ENCODE measurements at regions not wholly inside any gene's neighbourhood (a gene's known extent, or its start where the extent isn't known, plus 50 kb on each side); places are given as distances from the start of the nearest gene placed in this dataset.

DNA sequence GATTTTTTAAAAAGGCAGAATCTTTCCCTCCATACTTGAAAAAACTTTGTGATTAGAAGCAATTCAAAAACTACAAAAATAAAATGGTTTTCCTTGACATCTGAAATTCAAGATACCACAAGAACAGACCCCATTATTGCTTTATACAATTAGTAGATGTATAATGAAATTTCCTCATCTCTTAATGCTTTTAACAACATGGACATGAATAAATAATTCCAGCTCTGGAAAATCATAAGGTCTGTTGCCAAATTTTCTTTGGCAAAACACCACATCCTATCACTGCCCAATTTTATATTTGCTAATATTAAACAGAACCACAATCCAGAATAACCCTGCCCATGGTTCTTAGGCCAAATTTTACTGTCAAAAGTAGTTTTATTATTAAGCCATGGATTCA lies 1543.6 kb upstream of the MIR17HG start:
- TF ChIP-seq, protein P1, sequence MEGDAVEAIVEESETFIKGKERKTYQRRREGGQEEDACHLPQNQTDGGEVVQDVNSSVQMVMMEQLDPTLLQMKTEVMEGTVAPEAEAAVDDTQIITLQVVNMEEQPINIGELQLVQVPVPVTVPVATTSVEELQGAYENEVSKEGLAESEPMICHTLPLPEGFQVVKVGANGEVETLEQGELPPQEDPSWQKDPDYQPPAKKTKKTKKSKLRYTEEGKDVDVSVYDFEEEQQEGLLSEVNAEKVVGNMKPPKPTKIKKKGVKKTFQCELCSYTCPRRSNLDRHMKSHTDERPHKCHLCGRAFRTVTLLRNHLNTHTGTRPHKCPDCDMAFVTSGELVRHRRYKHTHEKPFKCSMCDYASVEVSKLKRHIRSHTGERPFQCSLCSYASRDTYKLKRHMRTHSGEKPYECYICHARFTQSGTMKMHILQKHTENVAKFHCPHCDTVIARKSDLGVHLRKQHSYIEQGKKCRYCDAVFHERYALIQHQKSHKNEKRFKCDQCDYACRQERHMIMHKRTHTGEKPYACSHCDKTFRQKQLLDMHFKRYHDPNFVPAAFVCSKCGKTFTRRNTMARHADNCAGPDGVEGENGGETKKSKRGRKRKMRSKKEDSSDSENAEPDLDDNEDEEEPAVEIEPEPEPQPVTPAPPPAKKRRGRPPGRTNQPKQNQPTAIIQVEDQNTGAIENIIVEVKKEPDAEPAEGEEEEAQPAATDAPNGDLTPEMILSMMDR (IDR thresholded peaks at IDR 0.05) = no peak
- TF ChIP-seq EP300 (IDR thresholded peaks at IDR 0.05) = no peak
- TF ChIP-seq POLR2A (IDR thresholded peaks at IDR 0.05) = no peak

All from ovary (tissue), 3 donors.